Activated T-helper 9 cell treated with anti-CD3 and anti-CD28 coated beads, Interleukin-2, amount 50 U/mL, for 16 hours (primary cell): ENCODE measurements at regions not wholly inside any gene's neighbourhood (a gene's known extent, or its start where the extent isn't known, plus 50 kb on each side); places are given as distances from the start of the nearest gene placed in this dataset.

Source experiments
- DNase-seq: peaks from one replicate; pipeline ENCODE4 v3.0.0-alpha.2; 2020; ENCODE audit warnings: low read depth

DNA sequence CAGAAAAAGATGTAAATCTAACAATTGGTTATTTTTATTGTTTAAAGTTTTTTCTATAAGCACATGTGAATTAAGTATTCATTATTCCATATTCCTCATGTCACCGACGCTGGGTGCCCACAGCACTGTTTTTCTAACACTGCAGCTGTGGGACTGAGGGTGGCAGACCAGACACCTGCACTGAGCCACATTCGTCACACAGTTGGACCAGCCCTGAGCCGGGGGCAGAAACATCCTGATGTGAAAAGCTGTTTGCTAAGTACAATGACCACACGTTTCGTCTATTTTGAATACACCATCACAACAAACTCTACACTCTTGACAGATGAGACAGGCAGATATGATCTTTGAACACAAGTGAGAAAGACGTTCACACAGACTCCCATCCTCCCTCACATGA, 749.5 kb downstream of the KCNJ18 start:
- no peak for DNase-seq

DNA sequence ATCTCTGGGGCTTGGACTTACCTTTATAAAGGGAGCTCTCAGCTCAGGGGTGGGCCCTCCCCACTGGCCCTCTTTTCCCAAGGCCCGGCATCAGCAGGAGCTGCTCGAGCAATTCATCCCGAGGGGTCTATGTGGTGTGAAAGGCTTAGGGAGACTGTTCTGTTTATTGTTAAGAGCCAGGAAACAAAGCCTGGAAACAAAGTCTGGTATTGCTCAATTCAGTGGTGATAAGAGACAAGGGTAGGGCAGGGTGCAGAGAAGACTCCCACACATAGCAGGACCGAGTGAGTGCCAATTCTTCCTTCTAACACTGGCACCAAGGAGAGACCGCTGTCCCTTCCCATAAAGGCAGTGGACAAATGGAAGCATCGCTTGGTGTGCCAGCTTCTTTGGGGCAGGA, 750.7 kb downstream of the KCNJ18 start:
- DNase-seq, result no peak

GRCh38 chr17:22453181-22453580, 760.9 kb downstream of the KCNJ18 start:
- DNase-seq, result no peak

DNA sequence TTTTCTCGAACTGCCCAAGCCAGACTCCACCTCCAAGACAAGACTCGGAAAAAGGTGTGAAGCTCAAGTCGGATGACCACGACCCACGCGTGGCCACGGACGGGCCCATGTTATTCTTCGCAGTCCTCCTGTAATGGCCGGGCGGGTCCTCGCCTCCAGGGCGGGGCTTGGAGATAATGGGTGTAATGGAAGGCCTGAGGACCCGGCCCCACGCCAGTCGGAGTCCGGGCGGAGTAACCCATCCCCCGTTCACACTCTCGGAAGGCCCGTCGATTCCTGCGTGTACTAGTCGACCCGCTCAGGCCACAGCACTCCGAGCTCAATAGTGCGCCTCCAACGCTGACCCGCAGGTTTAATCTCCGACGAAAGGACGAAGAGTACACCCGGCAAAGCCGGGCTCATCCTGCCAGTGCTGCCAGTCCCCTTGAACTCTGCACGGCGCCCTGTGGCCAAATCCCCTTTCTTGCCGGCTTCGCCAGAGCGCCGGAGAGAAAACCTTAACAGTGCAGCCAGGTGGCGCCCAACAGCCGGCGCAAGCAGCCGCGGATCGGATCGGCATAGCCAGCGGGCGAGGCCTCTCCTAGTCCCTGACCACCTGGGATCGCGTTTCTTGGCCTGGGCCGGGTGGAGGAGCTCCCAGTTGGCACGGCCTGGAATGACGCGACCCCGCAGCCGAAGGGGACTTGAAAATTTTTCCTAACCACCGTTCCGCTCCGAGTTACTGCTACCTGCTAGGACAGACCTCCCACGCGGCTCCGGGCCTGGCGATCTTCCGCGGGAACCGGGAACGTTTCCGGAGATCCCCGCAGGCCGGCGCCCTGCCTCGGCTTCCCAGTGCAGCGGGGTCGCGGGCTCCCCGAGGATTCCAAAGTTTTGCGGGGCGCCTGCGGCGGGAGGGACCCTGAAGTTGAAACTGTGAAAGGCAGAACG, 762.0 kb downstream of the KCNJ18 start:
- no peak for DNase-seq

- no peak for DNase-seq
These were observed 767.1 kb downstream of the KCNJ18 start for GRCh38 chr17:22459331-22459952.

DNA sequence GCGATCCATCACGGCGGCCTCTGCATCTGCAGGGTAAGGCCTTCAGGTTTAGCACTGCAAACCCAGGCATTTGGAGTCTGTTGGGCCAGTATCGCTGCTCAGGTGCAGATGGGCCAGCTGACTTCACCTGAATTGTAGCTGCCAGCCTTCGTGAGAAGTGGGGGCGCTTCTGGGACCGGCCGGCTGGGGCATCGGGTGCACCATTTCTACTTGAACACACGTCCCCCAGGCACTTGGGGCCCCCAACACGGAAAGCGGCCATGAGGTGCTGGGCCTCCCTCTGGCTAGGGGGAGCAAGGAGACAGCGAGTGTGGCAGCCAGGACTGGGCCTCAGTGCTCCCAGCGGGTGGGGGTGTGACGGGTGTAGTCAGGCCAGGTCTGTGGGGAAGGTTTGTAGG, 767.6 kb downstream of the KCNJ18 start:
- DNase-seq, result no peak

GRCh38 chr17:22460461-22461063, 768.2 kb downstream of the KCNJ18 start:
- no peak for DNase-seq

DNA sequence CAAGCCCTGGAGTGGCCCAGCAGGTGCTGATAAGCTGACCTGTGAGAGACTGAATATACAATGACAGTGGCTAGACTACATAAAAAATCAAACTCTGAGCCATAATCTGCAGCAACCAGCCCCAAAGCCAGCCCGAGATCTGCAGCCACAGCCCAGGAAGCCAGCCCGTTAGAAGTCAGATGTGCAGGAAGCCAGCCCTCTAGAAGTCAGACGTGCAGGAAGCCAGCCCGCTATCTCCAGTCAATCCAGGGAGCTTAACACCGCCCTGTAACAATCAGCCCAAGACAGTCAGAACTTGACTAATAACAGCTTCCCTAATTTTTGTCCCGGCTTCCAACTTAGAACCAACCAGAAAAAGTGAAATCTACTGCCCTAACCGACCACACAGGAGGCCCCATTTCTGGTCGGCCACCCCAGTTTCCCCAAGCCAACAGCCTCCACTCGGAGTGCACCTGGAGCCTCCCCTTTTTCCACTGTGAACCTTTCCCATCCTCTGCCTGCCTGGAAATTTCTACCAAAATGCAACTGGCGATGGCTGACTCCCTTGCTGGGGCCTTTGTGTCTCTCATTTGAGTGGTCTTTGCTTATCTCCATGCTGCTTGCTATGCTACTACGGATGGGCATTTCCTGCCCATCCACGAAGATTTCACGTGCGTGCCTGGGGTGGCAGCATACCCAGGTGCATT, 769.3 kb downstream of the KCNJ18 start:
- no peak for DNase-seq

- no peak for DNase-seq
These were observed 770.1 kb downstream of the KCNJ18 start for GRCh38 chr17:22462461-22462860.

DNA sequence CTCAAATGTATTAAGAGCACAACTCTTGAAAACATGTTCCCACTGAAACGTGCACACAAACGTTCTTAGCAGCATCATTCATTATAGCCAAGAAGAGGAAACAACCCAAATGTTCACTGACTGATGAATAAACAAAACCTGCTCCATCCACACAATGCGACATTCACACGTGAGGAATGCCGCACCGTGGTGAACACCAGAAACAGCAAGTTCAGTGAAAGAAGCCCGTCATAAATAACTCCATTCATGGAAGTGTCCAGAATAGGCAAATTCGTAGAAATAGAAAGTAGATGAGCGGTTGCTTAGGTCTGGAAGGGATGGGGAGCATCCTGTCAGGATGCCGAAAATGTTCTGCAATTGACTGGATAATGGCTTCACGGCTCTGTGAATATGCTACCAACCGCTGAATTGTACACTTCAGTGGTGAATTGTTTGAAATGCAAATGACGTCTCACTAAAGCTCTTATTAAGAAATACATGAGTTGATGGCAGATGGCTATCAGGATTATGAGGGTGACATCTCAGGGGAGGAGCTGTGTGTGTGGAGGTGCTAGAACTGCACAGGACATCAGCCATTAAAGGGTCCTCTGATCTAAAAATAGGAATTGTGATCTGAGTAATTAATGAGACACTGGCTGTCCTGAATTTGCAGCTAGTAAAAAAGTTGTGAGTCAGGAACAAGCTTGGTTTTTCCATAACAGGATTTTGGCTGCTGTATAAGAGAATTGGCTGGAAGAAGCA, 771.0 kb downstream of the KCNJ18 start:
- DNase-seq, result no peak

DNA sequence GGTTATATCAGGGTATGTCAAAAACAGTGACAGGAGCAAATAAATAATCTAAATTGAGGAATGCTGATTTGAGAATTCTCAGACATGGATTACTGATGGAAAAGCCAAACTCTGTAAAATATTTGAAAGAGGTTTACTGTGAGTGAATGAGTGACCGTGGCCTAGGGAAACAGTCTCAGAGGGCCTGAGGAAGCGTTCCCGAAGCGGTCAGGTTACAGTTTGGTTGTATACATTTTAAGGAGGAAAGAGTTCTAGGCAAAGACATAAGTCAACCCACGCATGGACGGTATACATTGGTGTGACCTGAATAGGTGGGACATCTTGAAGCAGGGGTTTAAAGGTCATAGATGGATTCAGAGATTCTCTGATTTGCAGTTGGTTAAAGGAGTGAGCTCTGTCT, 771.7 kb downstream of the KCNJ18 start:
- no peak for DNase-seq

GRCh38 chr17:22467720-22468119, 775.4 kb downstream of the KCNJ18 start:
- DNase-seq, result no peak

DNA sequence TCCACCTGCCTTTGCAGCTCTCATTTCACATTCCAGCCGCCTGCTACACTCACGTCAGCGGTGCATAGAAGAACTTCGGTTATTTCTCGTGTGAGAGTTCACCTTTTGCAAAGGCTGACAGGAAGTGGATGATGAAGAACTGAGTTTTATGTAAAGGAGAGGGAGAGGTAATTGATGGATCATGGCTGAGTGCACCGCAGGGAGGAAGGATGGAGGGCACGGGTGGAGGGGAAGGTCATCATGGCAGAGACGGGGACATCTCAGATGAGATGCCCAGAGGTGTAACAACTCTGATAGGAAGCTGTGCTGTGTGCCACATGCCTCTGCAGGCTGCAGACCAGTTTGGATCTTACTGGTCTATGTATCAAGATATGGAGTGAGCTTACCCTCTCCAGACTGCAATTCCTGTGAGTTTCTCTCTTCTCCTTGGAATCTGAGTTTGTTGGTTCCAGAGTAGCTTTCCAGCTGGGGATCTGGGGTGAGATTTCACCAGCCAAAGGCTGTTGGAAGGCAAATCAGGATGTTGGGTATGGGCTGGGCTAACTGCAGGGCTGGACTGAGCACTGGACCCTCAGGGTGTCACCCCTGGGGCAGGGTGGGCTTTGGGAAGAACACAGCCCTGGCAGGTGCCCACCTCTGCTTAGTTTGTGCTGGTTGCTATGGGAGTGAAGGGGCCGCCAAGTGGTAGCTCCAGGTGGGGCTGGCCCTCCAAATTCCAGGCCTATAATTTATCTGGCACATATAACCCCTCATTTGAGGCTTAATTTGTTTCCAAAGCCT, 777.0 kb downstream of the KCNJ18 start:
- DNase-seq, result no peak

- no peak for DNase-seq
These were observed 777.6 kb downstream of the KCNJ18 start for GRCh38 chr17:22469941-22470340.

GRCh38 chr17:22470411-22471175, 778.3 kb downstream of the KCNJ18 start:
- no peak for DNase-seq

DNA sequence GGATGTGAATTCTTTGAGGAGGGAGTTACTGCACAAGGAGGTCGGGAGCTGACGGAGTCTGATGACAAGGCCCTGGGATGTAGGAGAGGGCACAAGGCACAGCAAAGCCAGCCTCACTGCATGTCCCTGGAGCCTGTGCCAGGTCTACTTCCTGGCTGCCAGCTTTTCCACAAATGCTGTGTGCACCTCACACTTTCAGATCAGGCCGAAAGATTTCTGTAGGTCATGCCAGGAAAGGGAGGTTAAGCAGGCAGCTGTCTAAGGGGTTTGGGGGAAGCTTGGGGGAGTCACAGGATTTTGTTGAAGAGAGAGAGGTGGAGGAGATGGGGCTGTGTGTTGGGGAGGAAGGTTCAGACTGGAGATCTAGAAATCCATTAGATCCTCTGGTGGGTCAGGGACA, 792.5 kb downstream of the KCNJ18 start:
- no peak for DNase-seq

DNA sequence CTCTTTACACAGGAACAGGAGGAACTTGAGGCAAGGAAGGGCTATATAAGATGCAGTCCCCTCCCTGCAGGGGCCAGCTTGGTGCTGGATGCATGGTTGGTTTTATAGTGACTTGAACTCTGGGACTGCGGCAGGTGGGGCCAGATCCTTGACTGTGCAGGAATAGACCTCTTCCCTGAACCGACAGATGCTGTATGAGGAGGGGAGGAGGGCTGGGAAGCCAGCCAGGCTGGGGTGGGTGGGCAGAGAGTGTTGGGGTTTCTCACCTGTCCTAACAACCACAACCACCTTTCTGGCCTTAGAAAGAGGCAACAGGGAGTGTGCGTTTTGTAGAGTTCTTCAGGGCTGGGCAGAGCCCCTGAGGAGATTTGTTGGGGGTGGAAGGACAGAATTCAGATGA, 798.1 kb downstream of the KCNJ18 start:
- DNase-seq, result no peak

- DNase-seq, result no peak
These were observed 800.0 kb downstream of the KCNJ18 start for GRCh38 chr17:22492331-22492730.

DNA sequence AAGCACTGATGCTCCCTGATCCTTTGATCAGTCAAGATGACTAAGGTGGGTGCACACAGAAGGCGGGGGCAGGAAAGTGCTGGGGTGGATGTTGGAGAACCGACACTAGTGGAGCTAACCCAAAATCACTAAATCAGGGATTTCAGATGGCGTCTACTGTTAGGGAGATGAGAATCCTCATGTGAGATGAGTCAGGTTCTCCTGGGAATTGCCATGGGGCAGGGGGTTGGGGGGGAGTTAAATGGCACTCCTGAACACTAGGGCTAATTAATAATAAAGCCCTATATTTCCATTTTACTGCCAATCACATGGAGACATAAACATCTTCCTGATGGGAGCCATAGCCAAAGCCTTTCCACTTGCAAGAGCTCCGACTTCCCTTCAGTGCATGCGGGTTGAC, 804.1 kb downstream of the KCNJ18 start:
- no peak for DNase-seq

- no peak for DNase-seq
These were observed 811.1 kb downstream of the KCNJ18 start for GRCh38 chr17:22503322-22503899.
